ENCODE measurements at regions not wholly inside any gene's neighbourhood (a gene's known extent, or its start where the extent isn't known, plus 50 kb on each side); places are given as distances from the start of the nearest gene placed in this dataset.

DNA sequence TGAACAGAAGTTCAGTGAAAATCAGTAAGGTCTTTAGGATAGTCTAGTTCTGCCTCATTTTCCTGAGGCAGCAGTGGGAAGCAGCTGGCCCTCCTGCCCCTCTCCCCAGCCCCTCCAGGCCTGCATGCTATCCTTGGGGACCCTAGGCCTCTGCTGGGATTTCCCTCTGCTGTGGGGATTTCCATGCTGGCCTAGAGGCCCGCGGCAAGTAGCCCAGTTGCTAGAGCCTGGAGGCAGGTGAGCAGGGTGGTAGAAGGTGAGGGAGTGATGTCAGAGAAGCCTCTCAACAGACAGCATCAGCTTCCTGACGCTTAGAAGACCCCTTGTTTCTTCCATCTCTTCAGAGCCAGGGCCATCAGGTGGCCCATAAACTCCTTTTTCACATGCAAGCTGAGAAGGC lies 305.8 kb upstream of the THBS1 start:
- no peak for DNase-seq (ENCODE audit: low read depth)

DNA sequence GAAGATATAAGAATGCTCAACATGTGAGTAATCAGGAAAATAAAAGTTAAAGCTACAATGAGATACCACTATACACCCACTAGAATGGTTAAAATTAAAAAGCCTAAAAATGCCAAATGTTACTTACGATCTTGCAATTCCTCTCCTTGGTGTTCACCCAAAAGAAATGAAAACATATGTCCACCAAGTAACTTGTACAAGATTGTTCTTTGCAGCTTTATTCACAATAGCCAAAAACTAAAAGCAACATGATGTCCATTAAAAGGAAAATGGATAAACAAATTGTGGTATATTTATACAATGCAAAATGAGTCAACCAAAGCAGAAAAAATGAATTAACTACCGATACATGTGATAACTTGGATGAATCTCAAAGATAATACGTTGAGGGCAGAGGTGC lies 301.6 kb upstream of the THBS1 start:
- DNase-seq (ENCODE audit: low read depth): no peak

DNA sequence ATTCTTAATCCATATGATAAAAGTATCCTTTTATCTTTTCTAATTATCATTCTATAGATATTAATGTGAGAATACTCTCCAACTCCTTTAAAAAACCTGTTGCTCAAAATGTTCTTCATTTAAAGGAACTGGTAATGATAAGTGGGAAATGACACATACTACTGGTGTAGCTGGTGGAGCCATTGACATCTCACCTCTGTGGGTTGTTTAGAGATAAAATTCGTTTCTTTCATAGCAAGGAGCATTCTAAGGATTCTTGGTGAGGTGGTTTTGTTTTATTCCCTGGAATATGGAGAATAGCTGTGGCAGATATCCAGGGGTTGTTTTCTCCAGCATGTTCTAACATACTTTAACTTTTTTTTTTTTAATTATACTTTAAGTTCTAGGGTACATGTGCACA lies 299.8 kb upstream of the THBS1 start:
- no peak for DNase-seq (ENCODE audit: low read depth)

DNA sequence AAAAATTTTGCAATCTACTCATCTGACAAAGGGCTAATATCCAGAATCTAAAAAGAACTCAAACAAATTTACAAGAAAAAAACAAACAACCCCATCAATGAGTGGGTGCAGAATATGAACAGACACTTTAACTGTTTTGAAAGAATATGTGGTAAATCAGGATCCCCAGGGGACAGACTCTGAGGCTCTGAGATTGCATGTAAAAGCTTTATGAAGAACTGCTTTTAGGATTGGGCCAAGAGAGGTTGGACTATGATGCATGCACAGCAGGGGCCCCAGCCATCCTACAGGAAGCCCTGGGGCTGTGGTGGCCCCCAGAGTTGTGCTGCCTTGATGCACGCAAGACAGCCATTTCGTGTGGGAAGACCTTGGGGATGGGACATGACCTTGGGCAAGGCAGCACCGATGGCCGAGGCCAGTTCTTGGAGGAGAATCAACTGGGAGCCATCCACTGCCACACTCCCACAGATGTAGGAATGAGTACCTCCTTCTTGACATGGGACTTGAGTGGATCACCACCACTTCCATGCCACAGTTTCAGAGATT lies 298.1 kb upstream of the THBS1 start:
- DNase-seq (ENCODE audit: low read depth): no peak

DNA sequence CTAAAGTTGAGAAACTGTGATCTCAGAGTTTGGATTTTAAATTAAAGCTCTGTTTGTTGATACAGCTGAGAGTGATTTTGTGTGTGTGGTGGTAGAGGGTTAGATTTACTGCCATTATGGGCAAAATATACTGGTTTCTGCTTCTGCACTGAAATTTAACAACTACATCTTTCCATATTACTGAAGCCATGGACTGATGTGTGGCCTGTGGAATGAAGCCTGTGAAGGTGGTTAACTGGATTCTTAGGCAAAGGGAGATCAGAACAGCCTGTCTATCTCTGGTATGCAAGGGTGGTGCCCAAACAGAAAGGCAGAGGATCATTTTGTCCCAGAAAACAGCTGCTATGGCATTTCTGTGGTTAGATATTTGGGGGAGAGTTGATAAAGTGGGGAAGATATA lies 297.3 kb upstream of the THBS1 start:
- no peak for DNase-seq (ENCODE audit: low read depth)

DNA sequence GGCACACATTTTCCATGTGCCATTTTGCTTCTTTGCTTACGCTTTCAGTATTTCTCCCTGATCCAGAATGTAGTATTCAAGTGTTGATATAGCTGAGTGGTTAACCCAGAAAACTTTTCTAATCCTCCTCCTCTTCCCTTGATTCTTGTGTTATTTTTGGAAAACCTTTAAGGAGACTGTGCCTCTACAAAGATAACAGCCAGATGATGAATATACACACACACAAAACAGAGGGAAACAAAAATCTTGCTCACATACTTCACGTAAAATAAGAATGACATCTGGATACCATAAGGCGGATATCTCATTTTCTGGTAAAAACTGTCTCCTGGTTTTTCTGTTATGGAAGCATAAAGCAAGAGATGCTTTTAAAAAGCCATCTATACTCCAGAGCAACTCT lies 295.8 kb upstream of the THBS1 start:
- DNase-seq (ENCODE audit: low read depth): no peak

DNA sequence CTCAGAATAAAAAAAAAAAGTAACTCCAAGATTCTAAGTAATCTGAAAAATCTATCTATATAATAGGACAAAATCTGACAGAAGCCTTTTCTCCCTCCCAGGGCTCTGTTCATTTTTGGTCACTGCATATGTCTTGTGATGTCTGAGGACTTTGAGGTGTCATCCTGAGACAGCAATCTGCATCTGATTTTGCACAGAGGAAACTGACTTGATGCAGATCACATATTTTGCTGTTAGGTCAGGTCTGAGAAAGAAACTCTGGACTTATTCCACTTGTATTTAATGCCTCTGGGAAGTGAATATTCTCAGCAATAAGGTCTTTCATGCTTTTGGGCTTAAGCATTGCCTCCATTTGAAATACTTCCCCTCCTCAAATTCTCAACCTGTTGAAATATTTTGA lies 295.2 kb upstream of the THBS1 start:
- DNase-seq (ENCODE audit: low read depth): no peak

DNA sequence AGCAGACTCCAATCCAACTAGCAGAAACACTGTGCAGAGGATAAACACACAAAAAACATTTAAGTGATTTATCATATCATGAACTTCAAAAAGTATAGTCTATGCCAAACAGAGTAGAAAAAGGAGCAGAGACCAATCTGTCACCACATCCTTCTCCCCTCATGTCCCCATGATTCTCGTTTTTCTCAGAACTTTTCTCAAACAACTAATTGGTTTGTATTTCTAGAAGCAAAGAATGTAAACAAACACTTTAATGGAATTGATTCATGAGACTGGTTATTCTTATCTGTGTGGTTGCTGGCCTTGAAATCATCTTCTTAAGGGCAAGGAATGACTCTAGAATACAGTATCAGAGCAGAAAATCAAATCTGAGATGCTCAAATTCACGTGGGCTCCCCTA lies 294.2 kb upstream of the THBS1 start:
- no peak for DNase-seq (ENCODE audit: low read depth)

DNA sequence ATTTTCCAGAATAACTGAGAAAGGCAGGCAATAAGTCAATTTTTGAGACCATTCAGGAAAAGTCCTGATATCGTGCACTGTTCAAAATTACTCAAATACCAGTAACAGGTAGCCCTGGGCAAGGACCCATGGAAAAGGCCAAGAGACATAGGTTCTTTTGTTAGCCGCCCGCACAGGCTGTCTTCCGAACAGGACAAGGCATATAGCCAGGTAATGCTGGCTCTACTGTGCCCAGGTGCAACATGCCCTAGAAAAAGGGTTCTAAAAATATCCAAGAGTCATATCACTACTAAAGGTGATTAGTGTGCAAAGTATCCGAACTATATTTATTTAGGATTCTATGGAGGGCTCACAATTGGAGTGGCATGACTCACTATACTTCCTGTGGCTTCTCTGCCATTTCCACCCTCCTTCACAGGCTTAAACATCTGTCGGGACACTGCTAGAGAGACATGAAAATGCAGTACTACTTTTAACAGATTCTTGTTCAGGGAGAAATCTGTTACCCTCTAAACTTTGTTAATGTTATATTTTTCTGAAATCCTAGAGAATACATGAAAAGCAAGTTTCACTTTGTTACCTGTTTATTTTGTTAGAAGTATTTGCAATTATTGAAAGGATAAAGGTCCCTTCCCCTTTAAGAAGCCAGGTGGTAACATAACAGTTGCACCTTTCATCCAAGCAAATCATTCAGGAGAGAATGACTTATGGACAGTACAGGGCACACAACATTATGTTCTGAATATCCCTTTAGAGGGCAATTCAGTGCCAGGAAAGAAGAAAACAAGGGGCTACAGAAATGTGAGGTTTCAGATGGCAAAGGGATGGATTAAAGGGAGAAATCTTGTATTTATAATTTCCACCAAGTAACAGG lies 293.3 kb upstream of the THBS1 start:
- DNase-seq (ENCODE audit: low read depth): no peak

DNA sequence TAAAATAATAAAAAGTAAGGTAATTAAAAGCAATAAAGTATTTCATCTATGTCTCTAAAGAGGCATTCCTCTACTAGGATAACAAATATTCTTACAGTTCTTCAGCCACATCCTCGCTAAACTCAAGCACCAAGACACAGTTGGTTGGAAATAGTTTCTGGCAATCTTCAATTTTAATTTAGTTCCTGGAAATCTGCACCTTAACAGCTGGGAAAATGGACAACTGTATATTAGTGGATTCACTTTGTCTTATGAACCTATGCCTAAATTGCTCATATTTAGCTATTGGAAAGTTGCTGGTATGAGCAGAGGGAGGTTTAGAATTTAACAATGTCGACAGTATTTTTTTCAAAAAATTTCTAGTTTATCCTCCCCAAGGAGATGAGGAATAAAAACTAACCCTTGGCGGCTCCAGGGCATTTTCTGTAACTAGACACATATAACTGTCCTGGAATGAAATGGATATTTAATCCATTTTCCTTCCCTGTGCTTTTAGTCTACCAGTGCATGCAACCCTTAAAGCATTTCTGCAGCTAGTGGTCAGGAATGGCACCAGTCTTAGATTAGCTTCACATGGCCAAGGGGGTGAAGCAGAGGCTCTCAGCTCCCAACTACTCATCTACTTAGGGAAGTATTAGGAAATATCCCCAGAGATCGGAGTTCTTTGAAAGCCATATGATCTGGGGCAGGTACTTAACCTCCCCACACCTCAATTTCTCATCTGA lies 290.0 kb upstream of the THBS1 start:
- DNase-seq (ENCODE audit: low read depth): no peak

DNA sequence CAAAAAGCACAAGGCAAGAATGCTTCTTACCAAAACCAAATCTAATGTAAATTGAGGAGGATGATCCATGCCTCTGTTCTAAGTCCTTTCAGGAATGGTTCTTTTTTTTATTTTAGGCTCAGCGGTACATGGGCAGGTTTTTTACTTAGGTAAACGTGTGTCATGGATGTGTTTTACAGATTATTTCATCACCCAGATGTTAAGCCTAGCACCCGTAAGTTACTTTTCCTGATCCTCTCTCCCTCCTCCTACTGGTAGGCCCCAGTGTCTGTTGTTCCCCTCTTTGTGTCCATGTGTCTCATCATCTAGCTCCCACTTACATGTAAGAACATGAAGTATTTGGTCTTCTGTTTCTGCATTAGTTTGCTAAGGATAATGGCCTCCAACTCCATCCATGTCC lies 289.2 kb upstream of the THBS1 start:
- no peak for DNase-seq (ENCODE audit: low read depth)

DNA sequence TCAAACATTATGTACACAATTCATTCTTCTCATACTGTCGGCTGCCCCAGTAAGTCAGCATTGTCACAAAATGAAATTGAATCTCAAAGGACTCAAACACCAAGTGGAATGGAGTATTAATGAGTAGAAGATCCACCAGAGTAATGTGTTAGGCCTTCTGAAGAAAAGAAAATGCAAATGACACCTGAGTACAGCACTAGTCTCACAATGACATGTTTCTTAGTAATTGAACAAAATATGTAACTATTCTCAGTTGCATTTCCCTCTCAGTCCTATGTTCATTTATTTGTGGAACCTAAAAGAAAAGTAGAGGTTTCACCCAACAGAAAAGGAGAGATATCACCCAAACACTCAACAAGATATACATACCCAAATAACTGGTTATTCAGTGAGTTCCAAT lies 283.9 kb upstream of the THBS1 start:
- no peak for DNase-seq (ENCODE audit: low read depth)

DNA sequence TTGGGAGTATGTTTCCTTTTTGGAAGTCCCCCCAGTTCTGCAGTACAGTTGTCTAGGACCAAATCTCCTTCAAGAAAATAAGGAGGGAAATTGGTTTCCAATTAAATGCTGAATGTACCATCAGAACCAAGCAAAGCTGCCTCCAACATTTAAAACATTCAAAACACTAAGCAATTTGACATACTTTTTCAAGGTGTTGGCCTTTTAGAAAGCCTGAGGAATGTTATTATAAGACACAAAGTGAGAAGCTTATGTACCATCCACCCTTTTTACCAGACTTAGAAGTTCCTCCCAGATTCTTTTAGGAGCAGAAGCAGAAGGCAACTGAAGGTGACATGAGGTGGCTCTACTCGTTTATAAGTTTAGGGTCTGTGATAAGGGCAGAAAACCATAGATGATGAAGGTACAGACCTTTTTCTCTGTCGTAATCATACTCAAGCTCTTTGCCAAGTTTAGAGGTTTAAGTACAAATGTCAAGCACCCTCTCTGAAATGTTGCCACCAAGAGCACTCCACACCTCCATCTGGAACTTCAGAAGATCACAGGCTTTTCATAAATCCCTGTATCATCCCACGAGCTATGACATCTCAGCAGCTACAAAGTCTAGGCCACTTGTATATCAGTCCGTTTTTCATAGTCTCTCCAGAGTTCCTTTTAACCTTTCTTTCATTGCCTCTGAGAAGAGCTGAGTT lies 282.5 kb upstream of the THBS1 start:
- DNase-seq (ENCODE audit: low read depth): no peak

DNA sequence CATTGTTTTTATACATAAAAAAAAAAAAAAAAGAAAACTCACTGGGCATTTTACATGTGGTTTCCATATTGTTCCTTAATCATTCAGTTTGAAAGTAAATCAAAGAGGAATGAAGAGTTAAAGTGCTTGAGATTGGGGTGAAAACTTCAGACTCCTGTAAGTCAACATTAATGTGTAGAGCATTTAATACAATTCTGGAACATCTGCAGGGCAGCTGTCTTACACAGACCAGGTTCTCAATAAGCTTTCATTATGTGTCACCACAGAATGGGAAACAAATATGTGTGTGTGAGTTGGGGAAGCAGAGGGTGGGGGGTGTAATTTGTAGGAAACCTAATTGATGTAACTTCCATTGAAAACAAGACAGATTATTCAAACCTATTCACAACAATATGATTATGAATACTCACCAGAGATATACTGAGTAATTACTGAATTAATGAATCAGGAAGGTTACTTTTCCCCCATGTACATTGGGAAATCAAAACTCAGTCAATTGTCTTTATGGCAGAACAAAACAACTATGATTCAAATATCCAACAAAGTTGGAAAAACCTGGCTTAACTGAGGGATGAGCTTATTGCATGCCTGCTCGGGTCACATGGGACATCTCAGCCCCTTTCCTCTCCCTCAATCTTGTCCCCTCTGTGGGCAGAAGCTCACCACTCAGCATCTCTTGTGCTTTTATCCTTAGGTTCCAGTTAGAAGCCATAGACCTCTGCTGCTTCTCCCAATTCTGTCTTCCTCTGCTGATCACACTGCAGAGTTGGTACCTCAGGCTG lies 281.2 kb upstream of the THBS1 start:
- no peak for DNase-seq (ENCODE audit: low read depth)

DNA sequence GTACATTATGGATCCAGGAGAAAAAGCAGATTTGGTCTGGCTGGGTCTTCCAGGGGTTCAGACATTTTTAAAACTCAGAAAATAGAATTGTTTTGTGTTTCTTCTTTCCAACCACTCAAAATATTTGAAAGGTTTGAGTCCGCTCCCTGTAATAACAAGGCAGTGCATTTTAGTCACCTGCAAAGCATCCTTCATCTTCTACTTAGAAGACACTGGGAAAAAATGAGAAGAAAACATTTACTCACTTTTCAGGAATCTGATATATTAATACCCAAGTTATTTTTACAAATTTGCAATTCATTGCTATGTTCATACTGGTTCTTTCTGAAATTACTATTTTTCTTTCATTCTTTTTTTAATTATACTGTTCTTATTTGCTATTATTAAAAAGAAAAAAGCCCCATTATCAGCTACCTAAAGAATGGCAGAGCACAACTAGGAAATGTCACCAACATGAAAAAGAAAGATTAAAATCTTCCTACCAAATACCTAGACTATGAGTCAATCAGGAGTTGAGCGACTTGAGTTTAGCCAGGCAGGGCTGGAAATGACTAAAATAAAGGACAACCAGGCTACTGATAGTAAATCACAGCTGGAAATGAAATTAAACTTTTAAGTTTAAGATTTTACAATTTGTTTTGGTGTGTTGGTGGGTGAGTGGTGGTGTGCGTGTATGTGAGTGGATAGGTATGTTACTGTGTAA lies 280.3 kb upstream of the THBS1 start:
- no peak for DNase-seq (ENCODE audit: low read depth)

DNA sequence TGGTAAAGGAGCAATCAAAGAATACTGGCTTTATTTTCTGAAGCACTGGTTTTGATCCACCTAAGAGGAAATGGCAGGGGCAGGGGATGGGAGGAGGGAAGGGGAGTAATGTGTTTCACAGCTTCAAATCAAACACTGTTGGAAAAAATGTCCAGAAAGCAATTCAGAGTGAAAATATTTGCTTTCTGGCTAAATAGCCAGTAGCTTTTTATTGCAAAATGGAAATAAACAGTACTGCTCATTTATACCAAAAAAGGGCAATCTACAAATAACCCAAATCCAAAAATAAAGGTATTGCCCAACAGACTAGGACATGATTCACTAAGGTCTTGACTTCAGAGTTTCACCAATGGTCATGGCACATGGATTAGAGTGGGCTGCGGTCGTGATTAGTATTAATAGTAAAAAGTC lies 279.3 kb upstream of the THBS1 start:
- DNase-seq (ENCODE audit: low read depth): no peak

DNA sequence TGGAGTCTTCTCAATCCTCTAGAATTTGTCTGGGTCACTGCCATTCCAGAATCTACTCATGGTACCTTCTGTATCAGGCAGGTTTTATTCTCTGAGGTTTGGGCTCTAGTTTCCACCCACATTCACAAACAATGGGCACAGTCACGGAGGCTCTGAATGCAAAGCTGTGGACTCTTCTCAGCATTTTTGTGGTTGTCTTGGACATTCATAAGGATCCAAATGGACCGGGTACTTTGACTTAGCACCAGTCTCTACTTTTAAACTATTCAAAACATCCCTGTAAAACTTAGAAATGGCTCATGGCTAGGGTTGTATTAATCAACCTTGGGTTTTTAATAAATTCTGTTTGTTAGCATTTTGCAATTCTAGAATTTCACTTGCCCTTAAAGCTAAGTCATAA lies 277.9 kb upstream of the THBS1 start:
- no peak for DNase-seq (ENCODE audit: low read depth)

DNA sequence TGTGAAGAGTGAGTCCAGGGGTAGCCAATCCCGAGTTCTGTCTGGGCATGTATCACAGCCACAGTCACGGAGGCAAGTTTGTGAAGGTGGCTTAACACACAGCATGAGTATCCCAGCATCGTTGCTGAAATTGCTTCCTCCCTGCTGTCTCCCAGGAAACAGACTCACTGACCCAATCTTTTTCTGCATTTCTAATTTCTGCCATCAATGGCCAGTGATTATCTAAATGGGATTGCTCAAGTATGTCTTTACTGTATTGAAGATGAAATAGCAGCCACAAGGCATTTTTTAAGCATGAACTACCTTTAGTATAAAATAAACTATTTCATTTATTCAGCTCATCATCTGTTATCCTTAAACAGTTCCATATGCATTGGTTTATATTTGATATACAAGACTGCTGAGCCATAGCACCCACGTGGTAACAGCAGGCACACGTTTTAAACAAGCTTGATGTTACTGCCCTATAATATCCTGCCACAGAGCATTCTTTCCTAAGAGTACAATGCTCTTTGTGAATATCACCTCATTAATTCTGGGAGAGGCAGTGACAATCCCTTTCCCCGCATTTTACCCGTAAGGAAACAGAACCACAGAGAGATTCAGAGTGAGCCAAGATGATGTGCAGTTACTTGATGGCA lies 276.6 kb upstream of the THBS1 start:
- no peak for DNase-seq (ENCODE audit: low read depth)

DNA sequence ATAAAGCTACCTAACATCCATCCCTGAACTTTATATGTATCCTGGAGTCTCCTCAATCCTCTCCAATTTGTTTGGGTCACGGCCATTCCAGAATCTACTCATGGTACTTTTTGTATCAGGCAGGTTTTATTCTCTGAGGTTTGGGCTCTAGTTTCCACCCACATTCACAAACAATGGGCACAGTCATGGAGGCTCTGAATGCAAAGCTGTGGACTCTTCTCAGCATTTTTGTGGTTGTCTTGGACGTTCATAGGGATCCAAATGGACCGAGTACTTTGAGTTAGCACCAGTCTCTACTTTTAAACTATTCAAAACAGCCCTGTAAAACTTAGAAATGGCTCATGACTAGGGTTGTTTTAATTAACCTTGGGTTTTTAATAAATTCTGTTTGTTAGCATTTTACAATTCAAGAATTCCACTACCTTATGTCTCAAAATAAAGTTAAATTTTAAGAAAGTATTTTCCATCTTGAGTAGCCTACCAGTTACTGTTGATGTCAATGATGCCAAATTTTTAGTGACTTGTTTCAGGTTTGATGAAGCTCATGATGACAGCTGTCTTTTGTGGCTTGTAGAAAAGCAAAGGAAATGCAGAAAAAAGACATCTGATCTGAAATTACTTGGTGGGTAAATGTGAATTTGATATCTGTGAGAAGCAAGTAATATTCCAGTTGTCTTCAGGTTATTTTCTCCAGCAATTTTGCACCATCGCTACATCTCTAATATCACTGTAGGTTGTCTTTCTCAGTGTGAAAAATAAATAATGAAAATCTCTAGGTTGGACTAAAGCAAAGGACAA lies 275.7 kb upstream of the THBS1 start:
- DNase-seq (ENCODE audit: low read depth): no peak

DNA sequence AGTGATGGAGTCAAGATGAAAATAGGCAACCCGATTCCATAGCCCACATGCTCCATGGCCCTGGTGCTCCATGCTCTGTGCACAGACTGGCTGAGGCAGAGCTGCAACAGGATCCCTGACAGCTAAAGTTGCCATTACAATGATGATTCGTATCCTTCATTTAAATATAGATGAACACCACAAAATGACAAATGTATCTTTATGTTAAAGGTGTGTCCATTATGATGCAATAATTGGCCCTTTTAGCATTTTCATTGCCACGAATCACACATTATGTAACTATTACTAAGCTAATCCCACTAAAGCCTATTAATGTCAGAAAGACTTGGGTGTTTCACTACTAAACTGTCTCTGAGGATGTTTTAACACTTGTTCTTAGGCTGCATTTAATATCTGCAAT lies 270.2 kb upstream of the THBS1 start:
- no peak for DNase-seq (ENCODE audit: low read depth)
